Stimulated activated CD4-positive, alpha-beta T cell treated with anti-CD3 and anti-CD28 coated beads, TNF-alpha, amount 100 ng/mL, for 24 hours (primary cell): ENCODE measurements at regions not wholly inside any gene's neighbourhood (a gene's known extent, or its start where the extent isn't known, plus 50 kb on each side); places are given as distances from the start of the nearest gene placed in this dataset.

Experiments used
- DNase-seq, 3 experiments: peaks; one replicate each; pipeline ENCODE4 v3.0.0-alpha.2; 2020; ENCODE audit warnings: low read depth in 3 of 3

DNA sequence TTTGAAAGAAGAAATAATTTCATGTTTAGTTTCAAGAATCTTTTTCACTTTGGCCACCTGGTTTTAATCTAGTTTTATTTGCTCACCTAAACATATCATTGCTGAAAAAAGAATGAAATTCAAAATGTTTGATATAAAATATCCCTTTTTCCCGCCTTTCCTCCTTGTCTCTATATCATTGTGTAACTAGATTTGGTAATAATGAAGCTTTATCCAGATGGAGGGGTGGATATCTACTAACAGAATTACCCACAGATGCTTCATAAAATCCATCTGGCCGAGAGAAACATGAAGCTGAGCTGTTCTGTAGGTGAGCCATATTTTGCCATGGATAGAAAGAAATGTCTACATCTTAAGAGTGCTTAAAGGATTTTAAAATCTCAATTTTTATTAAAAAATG lies 214.7 kb downstream of the ICE1 start:
- no peak for DNase-seq

DNA sequence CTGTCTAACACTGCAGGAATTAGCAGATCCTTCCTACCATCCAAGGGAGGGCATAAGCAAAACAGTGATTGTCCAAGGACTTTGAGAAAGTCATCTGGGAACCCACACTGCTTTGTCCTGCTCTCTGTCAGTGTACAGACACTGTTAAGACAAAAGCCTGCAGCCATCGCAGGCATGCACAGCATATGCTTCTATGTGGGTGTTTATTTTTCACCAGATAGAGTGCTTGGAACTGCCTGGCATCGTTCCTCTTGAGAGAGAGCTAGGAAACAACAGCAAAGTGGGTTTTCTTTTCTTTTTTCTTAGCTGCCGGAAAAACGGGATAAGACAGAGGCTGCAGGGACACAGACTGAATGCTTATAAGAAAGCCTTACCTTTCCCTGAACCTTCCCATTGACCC lies 212.3 kb downstream of the ICE1 start:
- no peak for DNase-seq

DNA sequence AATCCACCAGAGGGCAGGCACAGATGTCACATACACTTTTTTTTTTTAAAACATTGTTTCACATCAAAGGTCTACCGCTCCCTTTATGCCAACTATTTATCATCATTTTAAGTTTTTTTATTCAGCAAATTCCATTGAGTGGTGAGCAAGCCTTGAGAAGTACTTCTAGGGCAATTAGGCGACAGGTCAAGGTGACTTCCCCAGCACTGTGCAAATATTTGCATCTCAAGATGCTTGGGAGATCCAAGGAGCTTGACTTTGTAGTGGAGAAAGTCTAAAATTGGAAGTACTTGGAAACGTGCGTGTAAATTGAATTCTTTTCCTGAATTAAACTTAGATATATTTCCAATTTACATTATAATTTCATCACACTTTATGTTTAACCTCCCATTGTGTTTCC lies 211.1 kb downstream of the ICE1 start:
- DNase-seq = no peak

DNA sequence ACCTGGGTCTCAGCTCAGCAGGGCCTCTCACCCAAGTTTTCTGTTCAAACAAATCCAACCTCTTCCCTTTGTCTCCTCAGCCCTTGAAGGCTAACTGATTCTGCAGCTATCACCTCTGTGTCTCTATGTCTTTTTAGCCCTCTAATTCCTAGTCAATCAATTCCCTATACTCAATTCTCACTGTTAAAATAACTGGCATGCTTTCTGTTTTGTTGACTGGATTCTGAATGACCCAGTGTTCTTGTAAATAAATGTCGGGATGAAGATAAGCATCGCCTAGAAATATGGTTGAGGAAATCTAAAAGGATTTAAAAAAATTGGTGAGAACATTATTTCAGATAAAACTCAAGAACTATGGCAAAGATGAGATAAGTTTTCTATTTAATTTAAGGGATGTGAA lies 210.2 kb downstream of the ICE1 start:
- DNase-seq = no peak

DNA sequence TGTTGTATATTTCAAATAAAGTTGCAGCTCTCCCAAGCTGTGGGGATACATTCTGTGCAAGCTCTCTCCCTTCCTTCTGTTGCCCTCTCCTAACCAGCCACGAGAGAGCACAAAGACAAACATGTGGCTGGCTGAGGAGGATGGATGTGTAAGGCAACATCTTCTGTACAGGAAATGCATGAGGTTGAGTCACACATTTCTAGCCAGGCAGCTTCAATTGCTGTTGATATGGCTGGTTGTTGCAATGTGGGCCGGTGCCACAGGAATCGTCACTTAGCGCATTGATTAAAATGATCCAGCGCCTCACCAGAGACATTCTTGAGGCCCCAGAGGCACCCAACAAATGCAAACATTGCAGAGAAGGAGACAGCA lies 207.1 kb downstream of the ICE1 start:
- DNase-seq = no peak

DNA sequence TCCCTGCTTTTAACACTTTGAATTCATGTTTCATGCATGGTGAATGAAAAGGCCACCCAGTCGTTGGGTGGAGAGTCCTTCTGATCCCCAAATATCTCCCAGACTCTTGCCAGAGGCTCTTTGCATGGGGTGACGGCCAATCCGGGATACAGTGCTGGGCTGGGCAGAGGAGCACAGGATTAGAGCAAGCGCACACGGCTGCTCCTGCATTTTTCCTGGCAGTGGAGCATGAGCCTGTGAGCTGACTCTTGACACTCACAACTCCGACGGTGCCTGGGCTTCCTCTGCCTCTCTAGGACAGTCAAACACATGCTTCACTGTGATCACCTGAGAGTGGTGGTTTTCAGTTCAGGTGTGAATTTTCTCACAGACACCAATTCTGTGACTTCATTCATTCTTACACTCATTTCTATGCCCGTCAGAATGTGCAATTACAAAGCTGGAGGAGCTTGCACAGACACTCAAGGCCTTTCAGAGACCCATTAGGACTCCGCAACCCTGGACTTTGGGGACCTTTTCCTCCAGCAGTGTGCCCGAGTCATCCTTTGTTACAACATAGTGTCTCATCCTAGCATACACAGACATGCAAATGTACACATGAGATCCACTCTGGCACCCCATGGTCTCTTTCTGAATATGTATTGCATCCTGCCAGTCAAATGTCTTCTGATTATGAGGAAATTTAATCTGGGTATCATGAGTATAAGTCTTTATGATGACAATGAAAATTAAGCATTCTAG lies 206.6 kb downstream of the ICE1 start:
- DNase-seq = no peak

DNA sequence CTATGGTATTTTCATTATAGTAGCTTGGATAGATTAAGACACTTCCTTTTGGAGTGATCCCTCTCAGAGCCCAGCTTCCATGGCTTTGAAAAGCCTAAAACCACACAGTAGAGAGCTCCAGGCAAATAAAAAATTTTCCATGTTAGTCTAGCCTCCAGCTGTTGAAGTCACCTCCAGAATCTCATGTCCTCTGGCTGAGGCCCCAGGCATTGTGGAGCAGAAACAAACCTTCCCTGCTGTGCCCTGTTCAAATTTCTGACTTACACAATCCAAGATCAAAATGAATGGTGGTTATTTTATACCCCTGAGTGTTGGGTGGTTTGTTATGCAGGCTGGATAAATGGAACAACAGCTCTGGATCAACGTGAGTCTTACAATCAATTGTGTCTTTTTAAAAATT lies 203.9 kb downstream of the ICE1 start:
- no peak for DNase-seq

DNA sequence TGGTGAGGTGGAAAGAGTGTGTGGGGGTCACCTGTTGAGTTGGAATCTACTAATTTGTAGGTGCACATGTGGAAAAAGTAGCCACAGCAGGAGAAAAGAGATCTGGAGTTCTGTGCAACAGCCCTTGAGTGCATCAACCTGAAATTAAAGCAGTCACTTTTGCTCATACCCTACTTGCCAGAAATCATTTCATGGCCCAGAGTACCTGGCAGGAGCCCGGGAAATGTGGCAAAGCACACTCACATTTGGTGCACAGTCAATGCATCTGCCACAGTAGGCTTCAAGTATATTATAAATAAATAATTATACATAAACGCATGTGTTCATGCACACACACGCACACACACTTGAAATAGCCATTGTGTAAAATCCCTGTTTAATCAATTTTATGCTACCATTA lies 203.0 kb downstream of the ICE1 start:
- DNase-seq = no peak

DNA sequence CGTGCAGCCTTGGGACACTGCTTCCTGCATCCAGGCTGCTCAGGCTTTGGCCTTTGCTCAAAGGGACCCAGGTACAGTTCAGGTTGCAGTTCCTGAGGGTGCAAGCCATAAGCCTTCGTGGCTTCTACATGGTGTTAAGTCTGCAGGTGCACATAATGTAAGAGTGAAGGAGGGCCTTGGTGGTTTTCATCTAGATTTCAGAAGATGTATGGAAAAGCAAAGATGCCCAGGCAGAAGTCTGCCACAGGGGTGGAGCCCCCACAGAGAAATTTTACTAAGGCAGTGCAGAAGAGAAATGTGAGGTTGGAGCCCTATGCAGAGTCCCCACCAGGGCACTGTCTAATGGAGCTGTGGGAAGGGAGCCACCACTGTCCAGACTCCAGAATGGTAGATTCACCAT lies 200.9 kb downstream of the ICE1 start:
- no peak for DNase-seq

DNA sequence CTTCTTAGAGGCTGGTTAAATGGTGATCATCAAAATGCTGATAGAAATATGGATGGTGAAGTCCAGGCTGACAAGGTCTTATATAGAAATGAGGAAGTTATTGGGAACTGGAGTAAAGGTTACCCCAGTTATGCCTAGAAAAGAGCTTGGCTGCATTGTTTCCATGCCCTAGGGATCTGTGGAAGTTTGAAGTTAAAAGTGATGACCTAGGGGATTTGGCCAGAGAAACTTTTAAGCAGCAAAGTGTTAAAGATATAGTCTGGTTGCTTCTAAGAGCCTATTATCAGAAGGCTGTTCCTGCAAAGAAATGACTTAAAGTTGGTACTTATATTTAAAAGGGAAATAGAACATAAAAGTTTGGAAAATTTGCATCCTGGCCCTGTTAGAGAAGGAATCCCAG lies 200.3 kb downstream of the ICE1 start:
- no peak for DNase-seq

DNA sequence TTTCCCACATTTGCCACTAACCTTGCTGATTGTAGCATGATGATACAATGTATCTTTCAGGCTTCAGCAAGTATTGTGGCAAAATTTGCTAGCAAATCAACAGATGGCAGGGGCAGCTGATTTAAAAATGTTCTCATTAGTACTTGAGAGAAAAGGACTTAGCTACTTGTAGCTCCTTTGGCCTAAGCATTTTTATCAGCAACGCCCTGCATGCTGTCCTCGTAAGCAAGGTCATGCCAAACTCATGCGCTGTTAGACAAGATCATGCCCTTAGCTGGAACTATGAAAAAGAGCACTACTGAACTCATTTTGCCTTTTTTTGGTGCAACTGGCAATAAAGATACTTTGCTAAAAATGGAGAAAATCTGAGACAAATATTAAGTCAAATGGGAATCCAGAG lies 197.1 kb downstream of the ICE1 start:
- no peak for DNase-seq

DNA sequence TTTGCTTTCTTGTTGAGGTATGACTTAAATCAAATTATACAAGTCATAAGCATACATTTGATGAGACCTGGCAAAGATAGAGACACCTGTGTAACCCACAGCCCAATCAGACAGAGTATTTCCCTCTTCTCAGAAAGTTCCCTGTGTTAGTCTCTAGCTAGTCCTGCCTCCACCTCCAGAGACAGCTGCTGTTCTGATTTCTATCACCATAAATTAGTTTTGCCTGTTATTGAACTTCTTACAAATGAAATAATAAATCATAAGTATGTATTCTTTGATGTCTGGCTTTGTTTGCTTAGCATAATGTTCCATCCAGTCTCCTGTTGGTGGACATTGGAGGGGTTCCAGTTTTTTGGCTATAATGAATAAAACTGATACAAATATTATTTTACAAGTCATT lies 194.5 kb downstream of the ICE1 start:
- DNase-seq = no peak

DNA sequence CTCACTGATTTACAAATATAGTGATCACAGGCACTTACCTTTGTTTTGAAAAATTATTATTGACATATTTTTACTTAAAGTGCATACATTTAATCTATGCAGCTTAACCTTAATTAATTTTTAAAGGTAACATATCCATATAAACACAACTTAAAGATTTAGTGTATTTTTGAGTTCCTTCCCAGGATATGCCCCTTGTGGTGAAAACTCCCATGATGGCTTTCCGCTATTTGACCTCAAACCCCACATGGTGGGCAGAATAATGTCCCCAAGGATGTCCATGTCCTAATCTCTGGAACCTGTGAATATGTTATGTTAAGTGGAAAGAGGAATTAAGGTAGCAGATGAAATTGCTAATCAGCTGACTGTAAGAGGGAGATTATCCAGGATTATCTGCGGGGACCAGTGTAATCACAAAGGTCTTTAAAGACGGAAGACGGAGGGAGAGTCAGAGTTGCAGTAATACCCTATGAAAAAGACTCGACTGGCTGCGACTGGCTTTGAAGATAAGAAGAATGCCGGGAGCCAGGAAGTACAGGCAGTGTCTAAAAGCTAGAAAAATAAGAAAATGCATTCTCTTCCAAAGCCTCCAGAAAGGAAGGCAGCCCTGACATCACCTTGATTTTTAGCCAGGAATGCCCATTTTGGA lies 193.9 kb downstream of the ICE1 start:
- no peak for DNase-seq

DNA sequence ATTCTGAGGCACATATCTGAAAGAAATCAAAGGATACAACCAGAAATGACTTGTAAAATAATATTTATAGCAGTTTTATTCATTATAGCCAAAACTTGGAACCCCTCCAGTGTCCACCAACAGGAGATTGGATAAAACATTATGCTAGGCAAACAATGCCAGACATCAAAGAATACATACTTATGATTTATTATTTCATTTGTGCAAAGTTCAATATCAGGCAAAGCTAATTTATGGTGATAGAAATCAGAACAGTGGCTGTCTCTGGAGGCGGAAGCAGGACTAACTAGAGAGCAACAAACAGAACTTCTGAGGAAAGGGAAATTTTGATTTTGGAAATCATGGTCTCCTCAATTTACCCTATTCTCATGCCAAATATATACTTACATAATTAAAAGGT lies 193.1 kb downstream of the ICE1 start:
- DNase-seq = no peak

DNA sequence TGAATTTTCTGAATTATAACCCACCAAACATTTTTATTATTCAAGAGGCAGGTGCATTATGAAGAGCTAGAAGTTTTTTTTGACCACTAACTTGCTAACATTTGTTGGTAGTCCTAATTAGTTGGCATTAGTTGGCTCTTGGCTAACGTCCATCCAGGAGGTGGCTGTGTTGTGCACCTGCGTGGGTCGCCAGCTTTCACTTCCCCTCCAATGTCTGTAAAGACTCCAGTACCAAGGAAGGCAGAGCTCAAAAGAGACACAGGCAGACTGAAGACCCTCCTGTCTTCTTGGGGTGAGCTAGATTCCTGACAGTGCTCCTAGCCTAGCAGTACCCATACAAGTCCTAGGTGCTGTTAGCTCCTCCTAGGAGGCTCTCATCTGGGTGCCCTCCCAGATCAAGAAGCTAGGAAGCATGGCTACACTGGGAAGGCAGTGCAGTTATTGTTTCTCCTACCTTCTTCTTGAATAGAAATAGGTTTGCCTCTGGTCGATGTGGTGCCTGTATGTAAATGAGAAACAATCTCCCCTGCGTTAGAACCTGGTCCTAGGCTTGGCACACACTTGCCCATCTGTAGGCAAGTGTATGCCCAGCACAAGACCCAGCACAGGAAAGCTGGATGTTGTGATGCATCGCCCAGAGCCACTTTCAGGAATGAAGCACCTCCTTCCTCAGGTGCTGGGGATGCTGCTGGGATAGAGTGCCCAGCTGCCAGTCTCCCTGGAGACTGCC lies 190.9 kb downstream of the ICE1 start:
- no peak for DNase-seq

DNA sequence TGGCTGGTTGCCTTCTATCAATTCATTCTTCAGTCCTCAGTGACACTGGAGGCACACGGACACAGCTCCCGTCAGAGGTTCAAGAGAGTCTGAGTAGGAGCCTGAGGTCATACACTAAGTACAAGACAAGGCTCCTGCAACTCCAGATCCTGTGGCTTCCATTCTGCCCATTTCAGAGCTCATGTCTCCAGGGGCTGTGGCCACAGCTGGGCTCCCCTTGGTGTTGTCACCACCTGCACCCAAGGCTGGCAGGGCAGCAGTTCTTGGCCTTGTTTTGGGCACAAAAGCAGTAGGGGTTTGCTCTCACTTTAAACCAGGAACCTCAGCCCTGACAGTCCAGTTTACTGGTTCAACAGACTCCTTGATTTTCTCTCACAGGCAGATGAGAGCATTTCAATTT lies 189.6 kb downstream of the ICE1 start:
- DNase-seq = no peak

DNA sequence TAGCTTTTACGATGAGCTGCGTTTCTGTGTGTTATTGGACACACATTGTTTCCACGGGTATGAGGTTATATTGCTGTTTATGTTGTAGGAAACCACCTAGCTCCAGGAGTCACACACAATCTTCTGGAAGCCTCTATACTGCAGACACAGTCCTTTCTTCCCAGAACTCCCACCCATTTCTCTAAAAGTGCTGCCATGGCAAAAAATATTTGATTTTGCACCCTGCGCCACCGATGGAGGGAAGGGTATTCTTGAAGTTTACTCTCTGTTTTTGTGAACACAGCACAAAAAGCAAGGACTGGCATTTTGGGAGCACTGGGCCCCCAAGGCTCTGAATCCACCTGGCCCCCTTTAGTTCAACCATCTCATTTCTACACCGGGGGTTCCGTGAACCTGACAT lies 187.5 kb downstream of the ICE1 start:
- DNase-seq = no peak

DNA sequence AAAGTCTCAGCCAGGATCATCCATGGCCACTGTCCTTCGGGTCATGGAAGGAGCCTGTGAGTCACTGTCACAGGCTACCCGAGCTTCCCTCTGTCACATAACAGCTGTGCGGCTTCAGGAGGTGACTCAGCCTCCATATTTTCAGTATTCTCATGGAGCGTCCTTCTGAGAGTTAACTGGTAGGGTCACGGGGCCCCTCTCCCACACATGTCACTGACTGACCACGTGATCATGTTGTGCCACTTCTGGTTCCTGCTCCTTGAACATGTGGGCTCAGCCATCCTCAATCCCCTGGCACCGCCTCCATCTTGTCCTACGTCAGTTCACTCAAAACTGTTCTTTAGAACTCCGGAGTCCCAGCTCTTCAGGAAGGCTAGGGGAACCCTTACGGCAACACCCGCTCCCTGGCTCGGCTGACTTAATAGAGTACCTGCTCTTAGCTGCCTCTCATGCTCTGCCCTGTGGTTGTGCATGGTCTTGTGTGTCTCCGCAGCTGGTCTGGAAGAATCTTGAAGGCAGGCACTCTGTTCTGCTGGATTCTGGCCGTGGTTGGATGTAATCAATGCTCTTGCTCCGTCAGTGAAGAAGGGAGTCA lies 182.8 kb downstream of the ICE1 start:
- no peak for DNase-seq

DNA sequence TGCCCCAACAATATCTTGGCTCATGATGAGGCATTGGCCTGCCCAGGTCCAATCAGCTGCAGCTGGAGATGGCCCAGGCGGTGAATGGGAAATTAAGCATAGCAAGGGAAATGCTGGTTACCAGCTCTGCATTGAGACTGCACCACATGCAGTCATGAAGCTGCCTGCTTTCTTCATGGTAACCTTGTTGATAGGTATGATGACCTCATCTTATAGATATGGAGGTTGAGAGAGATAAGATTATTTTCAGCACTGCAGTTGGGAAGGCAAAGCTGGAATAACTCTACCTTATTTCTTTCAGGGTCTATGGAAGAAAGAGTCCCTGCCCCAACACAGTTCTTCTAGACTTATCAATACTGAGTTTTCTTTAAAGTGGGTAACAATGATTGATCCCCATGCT lies 180.1 kb downstream of the ICE1 start:
- DNase-seq = no peak

DNA sequence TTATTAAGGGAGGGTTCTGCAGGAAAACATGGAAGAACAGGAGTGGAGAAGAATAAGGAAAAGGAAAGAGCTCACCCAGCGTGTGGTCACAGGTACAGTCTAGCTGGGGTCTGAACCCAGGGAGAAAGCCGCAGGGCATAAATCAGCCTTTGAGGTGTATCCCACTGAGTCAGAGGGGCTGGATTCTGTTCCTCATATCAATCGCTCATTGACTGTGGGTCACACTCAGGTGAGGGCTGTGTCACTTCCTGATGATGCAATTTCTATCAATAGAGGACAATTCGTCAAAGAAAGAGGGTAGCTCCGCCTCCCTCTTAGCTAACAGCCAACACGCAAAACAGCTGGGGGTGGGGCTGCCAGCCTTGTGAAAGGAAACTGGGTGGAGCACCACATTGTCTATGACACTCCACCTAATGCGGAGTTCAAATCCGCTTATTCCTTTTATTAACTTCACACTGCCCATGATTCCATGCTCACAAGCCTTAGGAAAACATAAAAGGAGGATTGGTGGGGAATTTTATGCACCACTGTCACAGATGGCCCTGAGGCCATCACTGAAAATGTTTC lies 176.2 kb downstream of the ICE1 start:
- no peak for DNase-seq

DNA sequence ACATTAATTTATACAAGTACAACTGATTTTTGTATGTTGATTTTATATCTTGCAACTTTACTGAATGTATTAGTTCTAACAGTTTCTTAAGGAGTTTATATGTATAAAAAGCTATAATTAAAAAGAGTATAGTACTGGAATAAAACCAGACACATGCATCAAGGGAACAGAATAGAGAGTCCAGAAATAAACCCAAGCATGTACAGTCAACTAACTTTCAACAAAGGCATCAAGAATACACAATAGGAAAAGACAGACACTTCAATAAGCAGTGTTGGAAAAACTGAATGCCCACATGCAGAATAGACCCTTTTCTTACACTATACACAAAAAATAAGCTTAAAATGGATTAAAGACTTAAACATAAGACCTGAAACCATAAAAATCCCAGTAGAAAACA lies 170.9 kb downstream of the ICE1 start:
- DNase-seq = no peak

DNA sequence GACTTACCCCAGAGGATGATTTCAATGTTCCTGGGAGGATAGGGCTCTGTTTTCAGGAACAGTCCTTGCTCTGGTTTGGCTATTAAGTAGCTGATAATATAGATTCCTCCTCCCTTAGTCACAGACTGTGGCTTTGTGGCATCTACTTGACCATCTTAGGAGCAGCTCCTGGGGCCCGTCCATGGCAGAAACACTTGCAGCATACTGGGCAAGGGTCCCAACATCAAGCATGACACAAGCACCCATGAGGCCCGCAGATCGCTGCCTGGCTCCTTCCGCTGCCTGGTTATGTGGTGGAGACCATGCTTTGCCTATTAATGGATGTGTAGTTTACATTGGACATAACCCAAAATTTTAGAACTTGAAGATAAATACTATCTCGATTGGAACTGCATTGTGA lies 170.1 kb downstream of the ICE1 start:
- no peak for DNase-seq

DNA sequence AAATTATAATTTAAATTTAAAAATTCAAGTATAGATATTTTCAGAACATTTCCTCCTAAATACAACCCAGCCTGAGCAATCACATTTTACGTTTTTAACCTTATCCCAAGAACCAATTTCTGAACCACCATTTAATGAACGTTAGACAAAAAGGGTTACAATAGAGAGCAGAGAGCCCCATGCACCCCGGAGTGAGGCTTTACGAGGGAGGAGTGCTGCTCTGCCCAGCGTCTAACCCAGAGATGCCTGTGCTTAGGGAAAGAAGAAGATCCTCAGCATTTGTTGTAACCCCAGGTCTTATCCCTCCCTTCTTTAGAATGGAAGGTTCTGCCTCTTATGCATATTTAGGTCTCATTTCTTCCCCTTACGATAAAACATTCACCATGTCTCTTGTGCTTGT lies 169.1 kb downstream of the ICE1 start:
- DNase-seq = no peak
